ENCODE measurements at regions not wholly inside any gene's neighbourhood (a gene's known extent, or its start where the extent isn't known, plus 50 kb on each side); places are given as distances from the start of the nearest gene placed in this dataset.

DNA sequence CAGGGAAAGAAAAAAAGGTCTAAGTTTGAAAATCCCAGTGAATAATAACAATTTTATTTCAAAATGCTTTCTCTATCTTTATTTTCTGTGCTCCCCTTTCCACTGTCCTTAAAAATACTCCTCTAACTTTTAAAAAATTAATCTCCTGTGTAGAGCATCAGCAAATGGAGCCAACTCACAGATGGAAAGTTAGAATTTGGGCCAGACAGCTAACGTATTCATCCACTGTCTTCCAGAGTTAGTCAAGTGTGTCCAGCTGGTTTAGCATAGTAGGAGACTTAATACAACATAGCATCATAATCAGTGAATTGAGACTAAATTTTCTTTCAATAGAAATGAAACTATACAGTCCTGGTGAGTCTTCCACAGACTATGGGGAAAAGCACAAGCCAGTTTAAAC lies 419.0 kb upstream of the LRRC7 start:
- no peak for DNase-seq (ENCODE audit: low spot score)

DNA sequence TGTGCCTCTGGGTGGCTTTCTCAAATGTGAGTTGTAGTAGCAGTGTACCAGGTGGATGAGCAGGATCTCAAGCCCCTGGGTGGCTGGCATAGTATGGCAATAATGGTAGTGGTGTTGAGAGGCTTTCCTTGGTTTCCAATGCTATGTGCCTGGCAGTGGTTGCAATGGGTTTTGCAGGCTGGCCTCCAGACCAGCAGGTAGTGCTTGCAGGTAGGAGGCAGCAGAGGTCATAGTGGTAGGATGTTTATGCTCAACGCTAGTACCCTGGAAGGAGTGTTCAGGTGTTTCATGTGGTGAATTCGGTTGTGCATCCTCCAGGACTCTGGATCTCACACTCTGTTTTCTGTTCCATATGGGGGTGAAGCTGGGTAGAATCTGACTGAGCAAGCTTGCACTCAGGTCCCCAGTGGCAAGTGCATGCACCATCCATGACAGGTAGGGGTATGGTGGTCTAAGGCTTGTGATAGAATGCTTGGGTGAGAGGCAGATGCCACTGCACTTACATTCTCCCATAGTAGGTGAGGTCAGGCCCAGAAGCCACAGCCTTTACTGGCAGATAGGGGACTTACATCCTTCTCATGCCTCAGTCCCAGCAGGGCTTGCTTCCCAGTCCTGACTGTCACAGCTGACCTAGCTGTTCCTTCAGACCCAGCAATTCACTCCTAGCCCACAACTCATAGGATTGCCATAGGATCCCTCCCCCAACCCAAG lies 410.5 kb upstream of the LRRC7 start:
- no peak for DNase-seq (ENCODE audit: low spot score)

DNA sequence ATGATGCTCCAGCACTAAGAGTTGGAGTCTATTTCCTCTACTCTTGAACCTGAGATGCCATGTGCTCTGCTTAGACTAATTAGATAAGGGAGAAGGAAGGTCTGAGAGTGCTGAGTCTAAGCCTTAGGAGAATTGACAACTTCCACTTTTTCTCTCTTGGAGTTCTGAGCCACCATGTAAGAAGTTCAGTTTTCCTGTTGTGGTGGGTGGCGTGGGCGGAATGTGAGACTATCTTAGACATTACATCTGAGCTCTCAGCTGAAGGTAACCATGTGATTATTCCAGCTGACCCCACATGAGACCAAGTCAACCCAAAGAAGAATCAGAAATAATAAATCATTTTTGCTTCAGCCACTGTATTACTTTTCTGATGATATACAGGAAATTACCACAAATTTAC lies 404.5 kb upstream of the LRRC7 start:
- no peak for DNase-seq (ENCODE audit: low spot score)

DNA sequence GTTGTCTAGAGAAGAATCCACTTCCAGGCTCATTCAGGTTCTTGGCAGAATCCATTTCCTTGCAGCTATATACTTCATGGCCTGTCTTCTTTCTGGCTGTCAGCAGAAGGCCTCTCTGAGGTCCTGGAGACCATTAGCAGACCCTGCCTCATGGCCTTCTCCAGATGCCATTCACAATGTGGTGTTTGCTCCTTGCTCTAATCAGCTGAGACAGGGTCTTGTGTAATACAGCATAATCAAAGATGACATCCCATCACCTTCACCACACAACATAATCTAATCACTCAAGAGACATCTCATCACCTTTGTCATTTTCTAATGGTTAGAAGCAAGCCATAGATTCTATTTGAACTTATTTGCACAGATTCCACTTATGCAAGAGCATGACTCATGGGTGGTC lies 403.9 kb upstream of the LRRC7 start:
- no peak for DNase-seq (ENCODE audit: low spot score)

DNA sequence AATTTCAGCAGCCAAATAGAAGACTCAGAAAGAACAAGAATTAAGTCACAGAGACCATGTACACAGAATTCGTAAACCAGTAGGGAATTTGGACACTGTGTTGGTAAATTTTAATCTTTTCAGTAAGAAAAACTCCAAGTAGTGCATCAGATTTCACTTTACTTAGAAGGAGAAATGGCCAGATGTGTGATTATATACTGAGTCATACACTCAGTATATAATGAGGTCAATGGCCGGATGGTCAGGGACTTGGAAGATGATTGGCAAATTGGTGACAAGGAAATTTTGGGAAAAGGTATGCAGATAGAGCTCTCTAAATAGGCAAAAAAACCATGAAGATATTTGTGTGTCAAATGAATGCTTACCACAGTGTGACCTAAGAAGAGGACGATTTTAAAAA lies 399.8 kb upstream of the LRRC7 start:
- DNase-seq (ENCODE audit: low spot score): no peak

DNA sequence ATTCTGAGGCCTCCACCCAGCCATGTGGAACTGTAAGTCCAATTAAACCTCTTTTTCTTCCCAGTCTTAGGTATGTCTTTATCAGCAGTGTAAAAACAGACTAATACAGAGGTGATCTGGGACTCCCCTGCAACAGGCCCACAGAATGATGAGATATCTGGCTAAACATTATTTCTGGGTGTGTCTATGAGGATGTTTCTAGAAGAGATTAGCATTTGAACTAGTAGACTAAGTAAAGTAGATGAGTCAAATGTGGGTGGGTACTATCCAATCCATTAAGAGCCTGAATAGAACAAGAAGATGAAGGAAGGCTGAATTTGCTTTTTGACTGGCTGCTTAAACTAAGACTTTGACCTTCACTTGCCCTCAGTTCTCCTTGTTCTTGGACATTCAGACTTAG lies 396.5 kb upstream of the LRRC7 start:
- DNase-seq (ENCODE audit: low spot score): no peak

DNA sequence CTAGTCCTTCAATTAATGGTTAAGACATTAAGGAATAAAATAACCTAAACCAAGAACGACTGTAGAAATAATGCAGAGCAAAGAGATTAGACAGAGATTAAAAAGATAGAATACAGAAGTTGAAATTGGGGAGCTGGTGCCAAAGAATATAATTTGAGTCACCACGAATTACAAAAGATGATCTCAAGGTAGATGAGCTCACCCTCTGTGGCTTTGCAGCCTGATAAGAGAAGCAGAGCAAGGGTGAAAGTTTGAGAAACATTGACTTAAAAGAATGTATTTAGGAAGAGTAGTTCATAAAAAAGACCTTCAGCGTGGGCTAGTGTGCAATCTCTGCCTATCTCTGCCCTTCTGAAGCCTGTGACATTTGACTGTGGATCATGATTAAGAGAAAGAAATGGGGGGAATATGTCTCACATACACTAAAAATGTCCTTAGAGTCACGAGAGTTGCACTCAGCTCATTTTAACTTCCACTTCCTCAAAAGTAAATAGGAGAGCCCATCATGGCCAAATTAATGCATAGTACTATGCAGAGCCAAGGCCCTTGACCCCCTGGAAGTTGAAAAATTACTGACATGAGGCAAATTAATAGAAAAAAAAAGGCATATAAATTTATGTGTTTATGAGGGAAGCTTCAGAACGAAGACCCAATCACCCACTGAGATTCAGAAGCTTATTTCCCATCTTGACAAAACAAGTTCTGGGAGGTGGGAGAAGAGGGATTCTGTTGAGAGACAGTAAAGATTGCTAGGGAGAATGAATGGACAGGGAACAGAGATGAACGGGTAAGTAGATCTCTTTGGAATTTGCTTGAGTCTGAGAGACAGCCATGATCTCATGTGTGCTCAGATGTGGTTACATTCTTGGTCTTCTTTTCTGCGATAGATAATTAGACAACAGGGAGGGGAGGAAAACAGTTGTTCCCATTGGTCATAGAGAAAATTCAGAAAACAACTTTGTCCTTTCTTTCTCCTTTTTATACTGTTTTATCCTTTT lies 395.4 kb upstream of the LRRC7 start:
- peak; percentile 23 for DNase-seq (ENCODE audit: low spot score)

DNA sequence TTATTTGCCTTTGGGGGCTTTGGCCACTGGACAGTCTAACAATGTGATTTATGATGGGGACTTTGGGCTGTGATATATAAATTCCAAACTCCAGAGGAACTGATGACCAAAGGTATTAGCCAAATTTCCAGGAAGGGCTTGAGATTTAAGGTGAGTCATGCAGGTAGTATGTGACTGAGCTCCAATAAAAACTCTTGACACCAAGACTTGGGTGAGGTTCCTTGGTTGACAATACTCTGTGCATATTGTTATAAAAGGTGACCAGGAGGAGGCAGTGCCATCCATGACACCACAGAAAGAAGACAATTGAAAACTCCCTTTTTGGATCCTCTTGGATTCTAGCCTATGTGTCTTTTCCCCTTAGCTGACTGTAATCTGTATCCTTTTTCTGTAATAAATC lies 392.7 kb upstream of the LRRC7 start:
- no peak for DNase-seq (ENCODE audit: low spot score)

DNA sequence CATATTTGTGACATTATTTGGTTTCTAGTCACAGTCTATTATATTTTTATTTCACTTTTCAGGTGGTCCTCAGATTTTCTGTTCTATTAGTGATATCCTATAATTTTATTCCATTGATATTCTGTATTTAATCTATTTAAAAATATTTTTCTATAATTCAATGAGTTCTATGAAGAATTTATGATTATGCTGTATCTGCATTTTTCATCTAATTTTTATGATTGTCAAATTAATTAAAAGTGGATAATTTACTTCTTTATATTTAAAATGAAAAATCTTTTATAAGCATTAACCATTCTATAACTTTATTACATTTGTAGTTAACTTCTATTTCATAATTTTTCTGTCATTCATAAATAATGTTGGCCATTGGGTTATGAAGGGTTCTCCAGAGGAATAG lies 387.4 kb upstream of the LRRC7 start:
- no peak for DNase-seq (ENCODE audit: low spot score)

DNA sequence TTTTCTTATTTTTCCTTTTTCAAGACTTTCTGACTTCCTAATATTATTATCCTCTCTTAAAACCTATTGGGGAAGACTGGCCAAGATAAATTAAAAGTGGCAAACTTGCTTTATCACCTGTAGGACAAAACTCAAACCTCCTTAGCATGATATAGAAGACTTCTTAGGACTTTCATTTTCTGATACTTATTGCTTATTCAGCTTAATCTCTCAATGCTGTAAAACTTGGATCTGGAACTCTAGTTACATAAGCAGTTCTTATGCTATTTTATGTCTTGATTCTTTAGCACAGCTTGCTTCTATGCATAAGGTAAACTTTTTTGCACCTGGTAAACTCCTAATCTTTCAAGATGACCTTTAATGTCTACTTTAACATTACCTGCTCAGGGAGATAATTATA lies 382.3 kb upstream of the LRRC7 start:
- DNase-seq (ENCODE audit: low spot score): no peak

DNA sequence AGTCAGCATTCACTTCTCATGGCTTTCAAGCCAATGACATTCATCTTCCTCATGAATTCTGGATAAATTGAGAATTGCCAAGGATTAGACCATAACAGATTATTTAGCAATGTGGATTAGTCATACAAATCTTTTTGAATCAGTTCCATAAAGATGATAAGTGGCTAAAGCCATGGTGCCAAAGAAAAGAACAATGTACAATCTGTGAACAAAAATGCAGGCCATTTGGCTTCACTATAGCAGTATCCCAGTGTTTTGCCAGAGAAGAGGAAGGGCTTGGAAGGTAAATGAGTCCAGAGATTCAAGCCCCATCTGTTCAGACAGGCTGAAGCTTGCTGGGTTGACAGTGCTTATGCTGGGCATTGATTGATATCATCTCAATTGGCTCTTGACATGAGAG lies 376.4 kb upstream of the LRRC7 start:
- DNase-seq (ENCODE audit: low spot score): no peak

DNA sequence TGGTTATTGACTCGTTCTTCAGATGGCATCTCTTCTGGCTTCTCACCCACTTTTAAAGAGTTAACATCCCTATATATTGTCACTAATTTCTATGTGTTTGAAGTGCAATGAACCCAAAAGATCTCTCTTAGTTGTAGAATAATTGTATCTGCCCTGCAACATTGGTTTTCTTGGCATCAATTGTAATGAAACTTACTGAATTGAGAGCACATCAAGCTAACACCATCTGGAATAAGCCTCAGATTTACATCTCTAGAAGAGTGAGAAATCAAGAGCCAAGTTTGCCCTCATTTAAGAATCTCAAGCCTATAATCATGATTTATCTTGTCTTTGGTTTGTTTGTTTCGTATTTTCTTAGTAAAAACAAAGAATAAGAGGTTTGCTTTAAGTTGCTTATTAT lies 372.6 kb upstream of the LRRC7 start:
- DNase-seq (ENCODE audit: low spot score): no peak

DNA sequence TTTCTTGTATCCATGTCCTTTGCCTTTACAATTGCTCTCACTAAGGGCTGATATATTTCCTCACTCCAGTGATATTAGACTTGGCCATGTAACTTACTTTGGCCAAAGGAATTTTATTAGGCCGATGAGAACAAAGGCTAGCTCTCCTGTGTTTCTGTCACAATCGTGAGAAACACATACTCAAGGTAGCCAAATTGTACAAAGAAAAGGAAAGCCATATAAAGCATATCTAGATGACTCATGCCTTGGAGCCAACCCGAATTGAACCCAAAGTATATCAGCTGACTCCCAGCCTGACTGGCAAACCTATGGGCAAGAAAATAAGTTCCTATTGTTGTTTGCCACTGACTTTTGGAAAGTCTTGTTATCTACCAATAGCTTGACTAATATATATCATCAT lies 371.7 kb upstream of the LRRC7 start:
- DNase-seq (ENCODE audit: low spot score): no peak

DNA sequence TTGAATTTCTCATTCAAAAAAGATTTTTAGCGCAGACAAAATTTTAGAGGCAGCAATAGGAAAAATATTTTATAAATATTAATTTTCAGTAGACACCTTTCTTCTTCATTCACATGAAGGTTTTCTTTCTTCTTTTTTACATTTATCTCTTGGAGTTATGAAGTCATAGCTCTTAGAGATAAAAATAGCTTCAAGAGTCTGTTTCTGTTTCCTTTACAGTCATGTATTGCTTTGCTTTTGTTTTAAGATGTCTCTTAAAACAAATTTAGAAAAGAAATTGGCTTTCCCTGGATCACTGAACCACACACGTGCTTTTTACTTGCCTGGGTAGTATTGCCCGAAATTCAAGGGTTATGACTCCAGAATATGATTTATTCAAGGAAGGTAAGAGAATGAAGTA lies 369.9 kb upstream of the LRRC7 start:
- DNase-seq (ENCODE audit: low spot score): no peak

DNA sequence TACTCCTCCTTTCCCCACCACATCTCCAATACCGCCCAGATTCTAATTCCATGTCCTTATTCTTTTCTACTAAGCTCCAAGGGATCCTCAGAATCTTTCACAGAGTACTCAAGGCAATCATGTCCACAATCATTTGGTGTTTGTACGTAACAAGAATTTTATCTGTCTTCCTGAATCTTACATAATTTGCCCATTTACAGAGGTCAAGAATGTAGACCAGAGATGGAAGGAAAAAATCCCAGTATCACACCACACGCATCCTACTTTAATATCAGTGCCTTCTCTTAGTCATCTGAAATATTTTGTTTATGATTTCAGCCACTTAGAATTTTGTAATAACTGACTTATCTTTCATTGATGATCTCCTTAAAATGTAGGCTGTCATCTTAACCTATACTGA lies 366.0 kb upstream of the LRRC7 start:
- no peak for DNase-seq (ENCODE audit: low spot score)

DNA sequence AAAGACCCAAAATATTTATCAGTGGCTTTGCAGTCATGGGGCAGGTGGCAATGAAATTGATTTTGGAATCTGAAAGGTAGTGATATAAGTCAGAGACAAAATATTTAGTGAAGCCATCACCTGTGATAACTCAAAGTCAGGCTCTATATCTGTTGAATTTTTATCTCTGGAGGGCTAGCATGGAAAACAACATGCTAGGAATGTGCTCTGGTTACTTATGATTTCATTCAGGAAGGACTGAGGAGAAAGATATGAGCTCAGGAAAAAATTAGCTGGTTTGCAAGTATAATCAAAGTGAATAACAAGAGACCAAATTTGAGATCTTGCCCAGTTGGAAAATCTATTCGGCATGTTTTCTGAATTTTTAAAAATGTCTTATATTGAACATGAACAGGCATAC lies 364.6 kb upstream of the LRRC7 start:
- DNase-seq (ENCODE audit: low spot score): no peak

DNA sequence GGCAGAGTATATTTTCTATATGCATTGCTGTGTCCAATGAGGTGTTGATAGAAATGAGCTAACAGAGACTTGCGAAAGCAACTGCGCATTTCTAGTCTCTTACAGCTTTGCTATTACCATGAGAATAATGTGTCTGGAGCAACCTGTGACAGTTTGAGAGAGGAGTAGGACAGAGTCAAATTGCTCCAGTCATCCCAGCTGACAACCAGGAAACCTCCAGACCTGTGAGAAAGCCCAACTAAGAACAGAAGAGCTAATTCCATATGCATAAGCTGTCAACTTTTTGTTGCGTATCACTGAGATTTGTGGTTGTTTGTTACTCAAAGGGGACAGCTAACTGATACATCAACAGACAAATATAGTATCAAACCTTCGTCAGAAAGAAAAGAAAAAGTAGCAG lies 354.1 kb upstream of the LRRC7 start:
- no peak for DNase-seq (ENCODE audit: low spot score)

DNA sequence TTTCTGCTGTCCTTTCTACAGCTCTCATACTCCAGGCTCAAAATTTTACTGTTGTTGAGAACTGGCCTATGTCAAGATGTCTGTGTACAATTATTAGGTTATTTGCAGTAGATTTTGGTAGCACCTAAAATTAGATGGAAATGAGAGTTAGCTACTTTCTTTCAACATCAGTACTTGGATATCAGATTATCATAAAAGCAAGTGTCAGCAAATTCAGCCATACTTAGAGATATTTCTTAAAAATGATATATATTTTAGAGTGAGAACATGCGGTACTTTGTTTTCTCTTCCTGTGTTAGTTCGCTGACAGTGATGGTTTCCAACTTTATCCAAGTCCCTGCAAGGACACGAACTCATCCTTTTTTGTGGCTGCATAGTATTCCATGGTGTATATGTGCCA lies 351.8 kb upstream of the LRRC7 start:
- no peak for DNase-seq (ENCODE audit: low spot score)

DNA sequence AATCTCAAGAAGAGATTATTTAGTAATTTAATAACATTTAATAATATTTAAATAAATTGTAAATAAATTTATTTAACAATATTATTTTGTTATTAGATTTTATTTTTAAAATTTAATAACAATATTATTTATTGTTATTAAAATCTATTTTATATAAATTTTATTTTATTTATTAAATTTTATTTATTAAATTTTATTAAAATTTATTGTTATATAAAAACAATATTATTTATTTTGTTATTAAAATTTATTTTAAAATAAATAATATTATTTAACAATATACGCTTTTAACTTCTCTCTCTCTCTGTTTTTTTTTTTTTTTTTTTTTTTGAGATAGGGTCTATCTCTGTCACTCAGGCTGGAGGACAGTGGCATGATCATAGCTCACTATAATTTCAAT lies 347.1 kb upstream of the LRRC7 start:
- DNase-seq (ENCODE audit: low spot score): no peak

DNA sequence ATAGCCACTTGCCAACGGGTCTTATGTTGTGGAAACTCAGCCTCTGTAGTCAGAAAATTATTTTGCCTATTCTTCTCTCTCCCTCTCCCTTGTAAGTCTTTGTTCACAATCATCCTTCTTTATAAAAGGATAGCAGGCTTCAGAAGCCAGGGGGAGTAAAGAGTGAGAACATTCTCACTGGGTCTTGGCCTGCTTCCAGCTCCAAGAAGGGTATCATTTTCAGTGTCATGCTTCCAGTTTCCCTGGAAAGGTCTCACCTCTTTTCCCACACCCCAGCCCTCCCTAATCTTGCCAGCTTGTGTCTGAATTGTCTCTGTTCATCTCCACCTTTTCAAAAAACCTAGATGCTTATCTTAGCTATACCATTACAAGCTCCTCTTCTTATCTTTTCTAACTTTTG lies 346.2 kb upstream of the LRRC7 start:
- DNase-seq (ENCODE audit: low spot score): no peak

DNA sequence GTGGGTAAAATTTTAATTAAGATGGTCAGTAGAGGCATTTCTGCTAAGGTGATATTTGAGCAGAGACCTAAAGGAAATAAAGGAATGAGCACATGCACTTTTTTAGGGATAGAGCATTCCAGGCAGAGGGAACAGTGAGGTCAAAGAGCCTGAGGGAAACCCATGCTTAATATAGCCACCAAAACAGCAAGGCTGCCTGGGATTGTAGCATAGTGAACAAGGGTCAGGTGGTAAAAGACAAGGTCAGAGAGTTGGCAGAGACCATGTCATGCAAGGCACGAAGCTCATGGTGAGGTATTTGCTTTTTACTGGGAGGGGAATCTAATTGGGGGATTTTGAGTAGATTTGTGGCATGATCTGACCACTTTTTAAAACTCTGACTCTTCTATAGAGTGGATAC lies 344.6 kb upstream of the LRRC7 start:
- no peak for DNase-seq (ENCODE audit: low spot score)

DNA sequence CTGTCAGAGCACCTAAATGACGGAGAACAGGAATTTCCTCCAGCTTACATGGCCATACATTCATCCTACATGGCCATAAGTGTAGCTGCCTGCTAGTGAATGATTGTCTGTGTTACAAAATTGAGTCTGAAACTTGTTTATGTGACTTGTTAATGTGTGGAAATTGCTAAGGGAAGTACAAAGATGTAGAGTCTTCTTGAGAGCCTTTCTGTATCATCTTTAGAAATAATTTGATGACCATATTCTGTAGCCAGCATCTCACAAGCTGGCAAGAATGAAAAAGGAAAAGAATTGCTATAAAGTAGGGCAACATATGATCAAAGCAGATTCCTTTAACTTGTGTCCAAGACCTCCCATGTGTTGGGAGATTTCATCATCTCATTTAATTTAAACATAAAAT lies 339.2 kb upstream of the LRRC7 start:
- DNase-seq (ENCODE audit: low spot score): no peak

DNA sequence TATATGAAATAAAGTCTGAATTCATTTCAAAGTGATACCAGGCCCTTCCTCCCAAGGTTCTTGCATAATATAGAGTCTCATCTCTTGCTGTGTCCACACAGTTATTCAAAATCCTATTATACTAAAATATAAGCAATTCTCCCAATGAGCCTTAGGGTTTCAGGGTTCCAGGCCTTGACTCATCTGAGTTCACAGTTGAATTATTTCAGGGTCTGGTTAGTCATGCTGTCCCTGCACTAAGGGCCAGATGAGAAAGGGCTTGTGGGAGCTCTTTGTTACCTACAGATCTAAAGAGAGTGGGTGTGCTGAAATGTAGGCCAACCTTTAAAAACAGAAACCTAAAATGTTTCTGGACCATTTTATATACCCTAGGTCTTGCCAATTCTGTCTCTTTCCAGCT lies 337.5 kb upstream of the LRRC7 start:
- no peak for DNase-seq (ENCODE audit: low spot score)

Measured in A172 (cell line).